CD14-positive monocyte (primary cell): ENCODE measurements at regions not wholly inside any gene's neighbourhood (a gene's known extent, or its start where the extent isn't known, plus 50 kb on each side); places are given as distances from the start of the nearest gene placed in this dataset.

Experiments
- DNase-seq, 3 donors: peaks; one replicate each; pipeline ENCODE4 v3.0.0-alpha.2; 2011 to 2022
- H2AFZ ChIP-seq: 2 replicates; pipeline ENCODE4 v1.6.0; 2012; ENCODE audit warnings: mild to moderate bottlenecking, low read depth, low read length, inconsistent platforms; ENCODE audit not compliant: insufficient read depth, poor library complexity, severe bottlenecking
- H3K27ac ChIP-seq, 2 donors: 1 replicate in 1 of 2; 2 replicates in 1 of 2; pipeline ENCODE4 v1.5.1; 2012 to 2013; ENCODE audit warnings: low read length in 2 of 2, control low read depth in 1 of 2, inconsistent platforms in 1 of 2, low read depth in 1 of 2, mild to moderate bottlenecking in 1 of 2
- H3K27me3 ChIP-seq, 2 donors: one replicate each; pipeline versions ENCODE4 v1.6.0 to v1.6.1; 2011 to 2013; ENCODE audit warnings: low read length in 2 of 2; ENCODE audit not compliant: control insufficient read depth in 2 of 2, insufficient read depth in 2 of 2
- H3K36me3 ChIP-seq, 2 donors: replicated peaks in 1 of 2; 1 replicate in 1 of 2; 2 replicates in 1 of 2; pipeline versions ENCODE4 v1.5.1 to v1.6.1; 2012 to 2013; ENCODE audit warnings: low read length in 2 of 2, control low read depth in 1 of 2, inconsistent platforms in 1 of 2, mild to moderate bottlenecking in 1 of 2; ENCODE audit not compliant: insufficient read depth in 2 of 2, control insufficient read depth in 1 of 2
- H3K4me1 ChIP-seq, 2 donors: 1 replicate in 1 of 2; 2 replicates in 1 of 2; pipeline versions ENCODE4 v1.5.1 to v1.6.1; 2012 to 2013; ENCODE audit warnings: low read length in 2 of 2, control low read depth in 1 of 2, inconsistent platforms in 1 of 2, mild to moderate bottlenecking in 1 of 2, moderate library complexity in 1 of 2; ENCODE audit not compliant: insufficient read depth in 2 of 2, control insufficient read depth in 1 of 2
- H3K4me2 ChIP-seq: replicated peaks from 2 replicates; pipeline ENCODE3; 2012; ENCODE audit warnings: low read length, moderate library complexity, mild to moderate bottlenecking; ENCODE audit not compliant: poor library complexity, severe bottlenecking; ENCODE audit errors: extremely low read depth
- H3K4me3 ChIP-seq, 3 experiments: fragments of 200-600 bp in 1 of 3; sonication (generic) in 1 of 3; replicated peaks in 1 of 3; 1 replicate in 2 of 3; 2 replicates in 1 of 3; pipeline ENCODE4 v1.5.1; 2011 to 2013; ENCODE audit warnings: low read length in 3 of 3, mild to moderate bottlenecking in 3 of 3, control low read depth in 2 of 3, low read depth in 2 of 3, inconsistent platforms in 1 of 3, moderate library complexity in 1 of 3
- H3K79me2 ChIP-seq: 2 replicates; pipeline ENCODE4 v1.6.0; 2012; ENCODE audit warnings: mild to moderate bottlenecking, control low read depth, inconsistent platforms, low read length, moderate library complexity; ENCODE audit not compliant: insufficient read depth
- H3K9ac ChIP-seq: 2 replicates; pipeline ENCODE4 v1.6.0; 2017; ENCODE audit warnings: low read length, mild to moderate bottlenecking; ENCODE audit not compliant: insufficient read depth, poor library complexity, severe bottlenecking
- H3K9me3 ChIP-seq, 2 donors: replicated peaks in 1 of 2; 1 replicate in 1 of 2; 2 replicates in 1 of 2; pipeline versions ENCODE4 v1.5.1 to v1.6.1; 2012 to 2013; ENCODE audit warnings: low read length in 2 of 2, control low read depth in 1 of 2; ENCODE audit not compliant: control insufficient read depth in 1 of 2, insufficient read depth in 1 of 2
- H4K20me1 ChIP-seq: 2 replicates; pipeline ENCODE4 v1.6.0; 2012; ENCODE audit warnings: mild to moderate bottlenecking, low read length, control low read depth, moderate library complexity; ENCODE audit not compliant: insufficient read depth
- H3K27ac Mint-ChIP-seq, 7 donors: one replicate each; pipeline ENCODE4 v1.8.0; 2020; ENCODE audit warnings: mild to moderate bottlenecking in 7 of 7, mixed read lengths in 7 of 7, moderate library complexity in 6 of 7, inconsistent platforms in 2 of 7
- H3K27me3 Mint-ChIP-seq, 3 donors: one replicate each; pipeline ENCODE4 v1.8.0; 2021 to 2022; ENCODE audit warnings: low read depth in 3 of 3, mild to moderate bottlenecking in 3 of 3, mixed read lengths in 3 of 3, moderate library complexity in 3 of 3, inconsistent platforms in 1 of 3
- H3K36me3 Mint-ChIP-seq, 2 donors: one replicate each; pipeline ENCODE4 v1.8.0; 2020; ENCODE audit warnings: mixed read lengths in 2 of 2, inconsistent platforms in 1 of 2, mild to moderate bottlenecking in 1 of 2
- H3K4me1 Mint-ChIP-seq: one replicate; pipeline ENCODE4 v1.8.0; 2020; ENCODE audit warnings: mild to moderate bottlenecking, mixed read lengths
- H3K4me3 Mint-ChIP-seq, 2 donors: one replicate each; pipeline ENCODE4 v1.8.0; 2020; ENCODE audit warnings: mild to moderate bottlenecking in 2 of 2, mixed read lengths in 2 of 2, moderate library complexity in 1 of 2
- H3K9me3 Mint-ChIP-seq, 7 donors: one replicate each; pipeline ENCODE4 v1.8.0; 2020 to 2022; ENCODE audit warnings: mixed read lengths in 7 of 7, mild to moderate bottlenecking in 6 of 7, moderate library complexity in 6 of 7, inconsistent platforms in 2 of 7
- CTCF ChIP-seq: fragments of 200-600 bp; IDR thresholded peaks from one replicate; pipeline ENCODE4 v1.8.0; 2022; ENCODE audit warnings: antibody characterized with exemption, mild to moderate bottlenecking
- WGBS: methylation state at CpG from one replicate; pipeline ENCODE4 v1.1.5; 2013; ENCODE audit warnings: missing lambda C conversion rate; ENCODE audit not compliant: insufficient coverage; 5-methylcytosine and 5-hydroxymethylcytosine counted together
- intact Hi-C, 2 donors: fragments of 100-400 bp; cut with micrococcal nuclease; formaldehyde crosslinking; loops; one replicate each; pipeline versions ENCODE4 v1.15.0 to v1.15.1; 2023

GRCh38 chr3:31186041-31186440, 291.6 kb upstream of the GADL1 start:
- H2AFZ ChIP-seq = no peak overlapping the region
- WGBS = 100% methylated on average over 1 of the region's 4 CpGs
- H3K4me2 ChIP-seq = no peak overlapping the region
- H3K27me3 ChIP-seq = no peaks in the 10 kb centered on the region
- TF ChIP-seq CTCF = no peak
- H3K27ac ChIP-seq = no peak overlapping the region
- Mint-ChIP-seq H3K4me1 (no peaks in the 10 kb centered on the region), H3K9me3 (peaks cover 0 to 10% (median 0%) of the 10 kb centered on the region in 7 donors), H3K4me3 (no peak overlapping the region), H3K36me3 (no peaks in the 10 kb centered on the region), H3K27ac (no peak overlapping the region), H3K27me3 (no peaks in the 10 kb centered on the region)
- H3K9ac ChIP-seq = no peak overlapping the region
- no peak for DNase-seq
- intact Hi-C loops = no loop called here
- no peaks in the 10 kb centered on the region for H3K79me2 ChIP-seq
- peaks cover 0 to 3% of the 10 kb centered on the region in 2 donors for H3K9me3 ChIP-seq
- no peaks in the 10 kb centered on the region for H4K20me1 ChIP-seq
- no peaks in the 10 kb centered on the region for H3K36me3 ChIP-seq
- H3K4me3 ChIP-seq = no peak overlapping the region
- H3K4me1 ChIP-seq = no peaks in the 10 kb centered on the region

- intact Hi-C loops = no loop called here
These were observed 292.9 kb upstream of the GADL1 start for GRCh38 chr3:31187380-31187779.

More at GRCh38 chr3:31187380-31187779, 292.9 kb upstream of the GADL1 start:
- Histone ChIP-seq H3K36me3 (no peaks in the 10 kb centered on the region), H3K4me2 (no peak overlapping the region), H3K79me2 (no peaks in the 10 kb centered on the region), H3K27ac (no peak overlapping the region), H3K4me3 (no peak overlapping the region), H3K4me1 (no peaks in the 10 kb centered on the region), H2AFZ (no peak overlapping the region), H3K9me3 (no peaks in the 10 kb centered on the region), H3K9ac (no peak overlapping the region), H4K20me1 (no peaks in the 10 kb centered on the region), H3K27me3 (no peaks in the 10 kb centered on the region)
- DNase-seq = no peak
- H3K27me3 Mint-ChIP-seq = no peaks in the 10 kb centered on the region
- H3K4me3 Mint-ChIP-seq = no peak overlapping the region
- no peak for TF ChIP-seq CTCF
- no peak overlapping the region for H3K27ac Mint-ChIP-seq
- no peaks in the 10 kb centered on the region for H3K36me3 Mint-ChIP-seq
- no peaks in the 10 kb centered on the region for H3K4me1 Mint-ChIP-seq
- peaks cover 0 to 2% (median 0%) of the 10 kb centered on the region in 7 donors for H3K9me3 Mint-ChIP-seq
- no CpG with 5 or more reads among the region's 1 CpG for WGBS
